ENCODE measurements at regions not wholly inside any gene's neighbourhood (a gene's known extent, or its start where the extent isn't known, plus 50 kb on each side); places are given as distances from the start of the nearest gene placed in this dataset.

GRCh38 chr6:40195428-40196134 is 261.3 kb upstream of the MOCS1 start:
- Mint-ChIP-seq H3K27ac (no peak overlapping the region), H3K27me3 (no peaks in the 10 kb centered on the region), H3K4me3 (no peak overlapping the region), H3K4me1 (no peaks in the 10 kb centered on the region), H3K36me3 (ENCODE audit: low read depth) (no peaks in the 10 kb centered on the region), H3K9me3 (no peaks in the 10 kb centered on the region)
- ChIA-PET POLR2A (no interaction called here), CTCF (no interaction called here)
- DNase-seq (no peak), ATAC-seq (ENCODE audit: low read depth) (no peak)
- intact Hi-C loops (cut with micrococcal nuclease) = no loop called here
- TF ChIP-seq CTCF (IDR thresholded peaks at IDR 0.05) = no peak

GRCh38 chr6:40194447-40195170 is 260.3 kb upstream of the MOCS1 start:
- intact Hi-C loops (cut with micrococcal nuclease) = no loop called here
- Mint-ChIP-seq H3K27ac (no peak overlapping the region), H3K4me1 (no peaks in the 10 kb centered on the region), H3K4me3 (no peak overlapping the region), H3K9me3 (no peaks in the 10 kb centered on the region), H3K36me3 (ENCODE audit: low read depth) (no peaks in the 10 kb centered on the region), H3K27me3 (no peaks in the 10 kb centered on the region)
- no peak for DNase-seq
- ChIA-PET POLR2A (no interaction called here), CTCF (no interaction called here)
- no peak for ATAC-seq (ENCODE audit: low read depth)
- TF ChIP-seq CTCF (IDR thresholded peaks at IDR 0.05) = no peak

GRCh38 chr6:40192516-40192915 is 258.3 kb upstream of the MOCS1 start:
- no peak overlapping the region for H3K4me3 Mint-ChIP-seq
- intact Hi-C loops (cut with micrococcal nuclease) = no loop called here
- TF ChIP-seq CTCF (IDR thresholded peaks at IDR 0.05) = no peak
- DNase-seq (no peak), ATAC-seq (ENCODE audit: low read depth) (no peak)
- H3K9me3 Mint-ChIP-seq = peaks cover 3% of the 10 kb centered on the region
- no peaks in the 10 kb centered on the region for H3K36me3 Mint-ChIP-seq (ENCODE audit: low read depth)
- no peaks in the 10 kb centered on the region for H3K27me3 Mint-ChIP-seq
- H3K4me1 Mint-ChIP-seq = no peaks in the 10 kb centered on the region
- no peak overlapping the region for H3K27ac Mint-ChIP-seq
- ChIA-PET CTCF (no interaction called here), POLR2A (no interaction called here)

- no peak overlapping the region for H3K4me3 Mint-ChIP-seq
- DNase-seq (no peak), ATAC-seq (ENCODE audit: low read depth) (no peak)
- H3K27ac Mint-ChIP-seq = no peak overlapping the region
- ChIA-PET POLR2A (no interaction called here), CTCF (no interaction called here)
- intact Hi-C loops (cut with micrococcal nuclease) = no loop called here
- peaks cover 12% of the 10 kb centered on the region for H3K9me3 Mint-ChIP-seq
- no peaks in the 10 kb centered on the region for H3K4me1 Mint-ChIP-seq
- H3K27me3 Mint-ChIP-seq = no peaks in the 10 kb centered on the region
- no peaks in the 10 kb centered on the region for H3K36me3 Mint-ChIP-seq (ENCODE audit: low read depth)
- no peak for TF ChIP-seq CTCF (IDR thresholded peaks at IDR 0.05)
These were observed 254.7 kb upstream of the MOCS1 start for GRCh38 chr6:40188931-40189330.

- Mint-ChIP-seq H3K4me3 (no peak overlapping the region), H3K4me1 (no peaks in the 10 kb centered on the region), H3K36me3 (ENCODE audit: low read depth) (no peaks in the 10 kb centered on the region), H3K9me3 (peaks cover 22% of the 10 kb centered on the region), H3K27me3 (no peaks in the 10 kb centered on the region), H3K27ac (no peak overlapping the region)
- DNase-seq = no peak
- no peak for TF ChIP-seq CTCF (IDR thresholded peaks at IDR 0.05)
- intact Hi-C loops (cut with micrococcal nuclease) = no loop called here
- ChIA-PET CTCF (no interaction called here), POLR2A (no interaction called here)
- no peak for ATAC-seq (ENCODE audit: low read depth)
These were observed 253.4 kb upstream of the MOCS1 start for GRCh38 chr6:40187535-40188144.

All from activated B cell treated with CpG ODN at 0.5 μM for 24 hours (primary cell).